Bone marrow (tissue), 2 donors: ENCODE measurements at regions not wholly inside any gene's neighbourhood (a gene's known extent, or its start where the extent isn't known, plus 50 kb on each side); places are given as distances from the start of the nearest gene placed in this dataset.

Experiments
- DNase-seq, 2 donors: peaks; one replicate each; lab custom pipeline; 2025; lab: John Stamatoyannopoulos, UW

DNA sequence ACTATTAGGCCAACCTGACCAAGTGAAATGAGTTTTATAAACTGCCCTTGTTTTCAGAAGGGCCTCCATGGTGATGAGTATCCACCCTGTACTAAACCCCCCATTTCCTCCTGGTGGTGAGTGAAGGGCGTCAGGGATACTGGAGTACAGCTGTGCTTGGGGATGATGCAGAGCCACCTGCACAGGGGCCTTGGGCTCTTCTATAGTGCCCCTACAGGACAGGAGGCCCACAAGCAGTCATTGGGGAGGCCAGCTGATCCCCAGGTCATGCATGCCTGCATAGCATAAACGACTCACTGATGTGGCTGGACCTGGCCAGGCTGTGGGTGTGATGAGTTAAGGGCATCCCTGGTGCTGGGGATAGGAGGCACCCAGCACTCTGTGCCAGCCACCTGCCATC, 114.1 kb upstream of the CELF2 start:
- no peak for DNase-seq

DNA sequence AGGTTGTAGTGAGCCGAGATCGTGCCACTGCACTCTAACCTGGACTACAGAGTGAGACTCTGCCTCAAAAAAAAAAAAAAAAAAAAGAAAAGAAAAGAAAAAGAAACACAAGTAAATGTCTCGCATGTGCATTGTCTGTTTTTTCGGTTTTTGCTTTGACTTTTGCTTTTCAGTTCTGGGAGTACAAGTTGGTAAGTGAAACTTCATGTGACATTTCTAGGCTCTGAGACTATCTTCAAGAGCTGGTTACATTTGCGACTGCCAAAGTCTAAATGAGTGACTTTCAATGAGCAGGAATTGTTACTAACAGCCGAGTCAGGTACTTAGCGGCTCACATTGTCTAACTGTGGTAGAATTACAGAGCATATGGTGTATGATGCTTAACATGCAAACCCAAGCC, 107.0 kb upstream of the CELF2 start:
- DNase-seq, result no peak

DNA sequence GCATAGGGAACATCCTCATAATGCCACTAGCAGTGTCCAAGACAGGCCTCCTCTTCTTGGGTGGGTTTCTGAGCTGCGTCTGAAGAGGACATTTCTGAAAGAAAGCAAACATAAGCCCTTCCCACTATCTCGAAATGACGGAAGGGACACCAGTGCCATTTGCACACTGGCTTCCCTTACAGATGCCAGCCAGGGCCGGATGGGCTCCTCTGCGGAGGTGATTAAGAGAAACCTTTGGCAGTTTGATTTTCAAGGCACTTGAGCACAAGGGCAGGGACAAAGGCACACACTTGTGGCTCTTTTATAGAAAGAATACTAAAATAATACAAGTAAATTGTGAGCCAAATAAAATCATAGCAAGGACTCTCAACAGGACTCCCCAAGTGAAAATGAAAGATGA, 106.6 kb upstream of the CELF2 start:
- no peak for DNase-seq

DNA sequence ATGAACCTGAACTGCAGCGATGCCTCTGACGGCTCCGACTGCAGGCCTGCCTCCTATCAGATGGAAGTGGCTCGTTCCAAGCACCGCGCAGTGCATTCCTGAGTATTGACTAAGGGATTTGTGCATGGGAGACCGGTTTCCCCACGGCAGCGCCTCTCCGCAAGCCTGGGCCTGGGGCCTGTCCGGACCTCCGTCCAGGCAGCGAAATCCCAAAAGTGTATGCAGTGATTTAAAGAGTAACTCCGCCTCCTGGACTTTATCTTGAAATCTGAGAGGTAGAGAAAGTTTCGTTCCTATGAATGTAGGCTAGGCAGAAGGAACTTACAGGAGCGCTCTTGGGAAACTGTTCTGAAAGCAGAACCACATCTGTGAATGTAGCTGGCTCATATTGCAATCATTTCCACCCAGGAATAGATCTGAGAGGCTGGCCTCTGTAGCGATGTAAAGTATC, 106.2 kb upstream of the CELF2 start:
- no peak for DNase-seq

DNA sequence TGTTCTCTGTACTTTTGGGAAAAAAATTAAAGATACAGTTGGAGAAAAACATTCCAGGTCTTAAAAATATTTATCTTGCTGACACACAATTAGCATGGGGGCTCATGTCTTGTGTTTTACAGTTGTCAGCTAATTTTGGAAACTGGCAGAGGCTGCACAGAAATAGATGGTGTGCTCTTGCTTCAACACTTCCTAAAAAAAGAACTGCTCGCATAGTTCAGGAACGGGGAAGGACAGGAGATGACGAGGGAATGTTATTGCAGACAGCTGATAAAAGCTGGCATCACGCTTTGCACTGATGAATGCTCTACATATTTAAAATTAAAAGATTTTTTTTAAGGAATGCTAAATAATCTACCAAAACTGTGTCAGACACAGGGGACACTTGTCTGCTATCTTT, 103.5 kb upstream of the CELF2 start:
- no peak for DNase-seq

DNA sequence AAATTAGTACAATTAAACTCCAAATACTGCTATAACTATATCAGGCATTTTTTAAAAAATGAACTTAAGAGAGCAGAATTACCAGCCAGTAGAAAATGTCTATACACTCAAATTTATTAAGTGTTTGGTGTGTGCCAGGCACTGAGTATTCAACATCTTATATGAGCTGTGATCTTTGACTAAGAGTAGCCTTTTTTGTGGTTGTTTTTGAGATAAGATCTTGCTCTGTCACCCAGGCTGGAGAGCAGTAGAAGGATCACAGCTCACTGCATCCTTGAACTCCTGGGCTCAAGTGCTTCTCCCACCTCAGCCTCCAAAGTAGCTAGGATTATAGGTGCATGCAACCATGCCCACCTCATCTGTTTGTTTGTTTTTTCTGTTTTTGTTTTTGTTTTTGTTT, 102.5 kb upstream of the CELF2 start:
- no peak for DNase-seq

DNA sequence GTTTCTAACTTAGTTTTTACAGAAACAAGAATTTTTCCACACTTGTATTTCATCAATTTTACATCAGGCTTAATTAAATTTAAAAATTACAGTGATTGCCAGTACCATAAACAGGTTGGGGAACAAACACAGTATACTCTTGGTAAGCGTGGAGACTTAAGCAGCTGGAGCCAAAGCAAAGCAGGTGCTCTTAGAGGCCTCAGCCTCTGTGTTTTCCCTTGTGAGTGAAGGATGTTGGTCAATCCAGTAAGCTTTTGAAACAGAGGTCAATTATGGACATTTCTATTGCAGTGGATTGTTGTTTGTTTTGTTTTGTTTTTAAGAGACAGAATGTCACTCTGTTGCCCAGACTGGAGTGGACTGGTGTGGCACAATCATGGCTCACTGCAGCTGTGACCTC, 100.6 kb upstream of the CELF2 start:
- DNase-seq, result no peak

DNA sequence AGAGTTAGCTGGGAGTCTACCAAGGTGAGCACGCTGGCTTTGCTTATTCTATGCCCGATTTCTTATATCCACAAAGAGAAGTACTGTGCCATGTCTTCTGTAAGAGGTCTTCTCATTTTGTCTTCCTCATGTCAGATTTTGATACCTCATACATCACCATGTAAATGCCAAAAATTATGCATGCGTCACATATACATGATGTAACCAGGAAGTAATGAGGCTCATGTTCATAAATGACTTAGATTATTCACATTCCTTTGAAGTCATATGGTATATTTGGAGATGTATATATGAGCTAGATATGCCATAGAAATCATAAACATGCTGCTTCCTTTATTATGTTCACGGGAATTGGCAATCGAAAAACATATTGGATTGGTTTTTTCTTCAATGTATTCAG, 97.7 kb upstream of the CELF2 start:
- no peak for DNase-seq

DNA sequence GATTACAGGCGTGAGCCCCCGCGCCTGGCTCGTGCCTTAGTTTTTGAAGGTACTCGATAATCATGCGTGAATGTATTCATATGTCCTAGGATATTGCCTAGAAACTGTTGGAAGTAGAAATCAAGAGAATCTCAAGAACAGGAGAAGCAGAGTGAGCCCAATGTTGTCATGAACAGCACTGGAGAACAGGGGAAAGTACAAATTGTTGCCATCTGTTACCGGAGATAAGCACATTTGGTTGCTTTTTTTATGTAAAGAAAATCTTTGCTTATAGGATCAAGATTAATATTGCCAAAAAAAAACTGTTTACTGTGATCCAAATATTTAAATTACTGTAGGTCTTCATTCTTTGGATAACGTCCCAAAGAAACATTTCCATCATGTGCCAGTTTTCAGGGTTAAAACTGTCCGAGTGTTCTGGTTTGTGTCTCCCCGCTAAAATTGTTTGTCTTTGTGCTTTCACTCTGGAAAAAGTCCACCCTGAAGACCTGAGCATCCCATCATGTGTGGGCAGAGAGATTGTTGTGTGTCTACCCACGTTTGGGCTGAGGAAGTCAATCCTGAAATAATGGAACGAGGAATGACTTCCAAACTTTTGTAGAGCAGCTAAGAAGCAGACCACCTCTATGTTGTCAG, 95.7 kb upstream of the CELF2 start:
- DNase-seq, result no peak

DNA sequence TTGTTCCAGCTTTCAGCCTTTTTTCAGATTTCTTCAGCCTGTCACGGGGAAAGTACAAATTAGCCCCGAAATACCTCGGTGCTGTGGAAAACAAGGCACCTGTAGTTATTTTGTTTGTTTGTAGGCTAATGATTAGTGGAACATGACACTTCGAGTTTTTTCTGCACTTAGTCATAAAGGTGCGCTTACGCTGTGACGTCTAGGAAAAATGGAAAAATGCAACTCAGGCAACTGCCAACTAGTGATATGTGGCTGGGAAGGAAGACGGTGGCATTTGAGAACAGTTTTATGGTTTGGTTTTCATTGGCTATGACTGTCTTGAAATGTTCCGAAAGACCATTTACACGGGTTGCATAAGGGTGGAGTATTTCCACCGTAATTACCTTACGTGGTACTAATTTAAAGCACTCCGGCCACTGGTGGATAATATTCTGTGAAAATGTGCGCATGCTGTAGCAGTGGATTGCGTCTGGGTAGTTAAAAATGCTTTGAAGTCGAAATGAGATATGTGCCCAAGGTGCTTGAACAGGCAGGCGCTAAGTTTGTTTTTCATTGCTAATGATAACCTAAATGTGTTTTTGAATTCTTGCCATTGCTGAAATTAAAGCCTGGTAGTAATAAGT, 94.5 kb upstream of the CELF2 start:
- DNase-seq, result no peak

DNA sequence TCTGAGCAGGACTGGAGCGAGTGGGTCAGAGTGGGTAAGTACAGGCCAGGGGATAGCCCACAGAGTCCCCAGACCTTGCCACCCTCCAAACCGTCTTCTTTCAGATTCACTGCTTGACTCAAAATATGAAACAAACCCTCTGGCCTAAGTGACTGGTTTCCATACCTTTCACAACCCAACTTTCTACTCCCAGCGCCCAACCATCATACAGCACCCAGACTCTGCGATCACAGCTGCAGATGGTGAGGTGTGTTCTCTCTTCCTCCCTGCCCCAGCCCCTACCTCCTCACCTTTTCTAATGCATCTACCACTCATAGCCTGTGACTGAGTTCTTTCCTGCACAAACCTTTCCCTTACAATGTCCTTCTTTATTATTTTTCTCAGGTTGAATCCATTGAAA, 92.0 kb upstream of the CELF2 start:
- no peak for DNase-seq

DNA sequence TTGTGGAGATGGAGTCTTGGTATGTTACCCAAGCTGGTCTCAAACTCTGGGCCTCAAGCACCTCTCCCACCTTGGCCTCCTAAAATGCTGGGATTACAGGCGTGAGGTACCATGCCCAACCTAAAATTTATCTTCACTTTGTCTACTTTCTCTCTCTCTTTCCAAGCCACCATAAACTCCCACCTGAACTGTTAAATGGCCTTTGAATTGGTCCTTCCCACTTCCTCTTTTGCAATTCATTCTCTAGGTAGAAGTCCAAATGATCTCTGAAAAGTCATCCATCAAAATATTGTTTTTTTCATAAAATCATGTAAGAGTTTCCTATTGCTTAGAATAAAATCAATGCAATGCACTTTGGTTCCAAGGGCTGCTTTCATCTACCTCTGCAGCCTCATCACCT, 90.1 kb upstream of the CELF2 start:
- DNase-seq, result no peak

DNA sequence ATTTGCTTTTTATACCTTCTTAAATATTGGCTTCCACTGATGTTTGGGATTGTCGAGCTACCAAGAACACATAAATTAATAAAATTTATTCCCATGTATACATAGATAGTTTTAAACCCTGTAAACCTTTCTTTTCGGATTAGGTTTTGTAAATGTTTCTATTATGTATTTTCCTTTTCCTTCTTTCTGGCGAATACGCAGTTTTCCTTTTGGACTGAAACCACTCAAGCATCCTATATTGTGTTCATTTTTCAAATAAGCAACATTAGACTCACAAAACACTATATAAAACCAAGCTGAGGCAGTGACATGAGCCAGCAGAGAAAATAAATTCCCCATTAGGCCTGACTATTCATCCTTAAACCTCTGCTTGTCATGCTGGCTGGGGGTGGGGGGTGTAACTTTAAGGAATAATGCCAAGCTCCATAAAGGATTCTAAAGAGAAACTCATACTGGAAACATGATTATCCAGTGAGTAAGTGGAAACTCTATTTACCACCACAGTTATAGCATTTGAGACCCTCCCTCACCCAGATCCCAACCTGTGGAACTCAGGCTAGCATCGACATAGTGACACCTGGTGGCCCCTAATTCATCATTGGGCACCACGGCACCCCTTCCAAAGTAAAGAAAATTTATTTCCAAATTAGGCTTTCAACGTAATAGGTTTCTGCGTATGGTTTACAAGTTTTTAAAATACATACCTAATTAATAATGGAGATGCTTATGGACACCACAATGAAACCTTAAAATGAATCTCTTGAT, 86.5 kb upstream of the CELF2 start:
- no peak for DNase-seq

DNA sequence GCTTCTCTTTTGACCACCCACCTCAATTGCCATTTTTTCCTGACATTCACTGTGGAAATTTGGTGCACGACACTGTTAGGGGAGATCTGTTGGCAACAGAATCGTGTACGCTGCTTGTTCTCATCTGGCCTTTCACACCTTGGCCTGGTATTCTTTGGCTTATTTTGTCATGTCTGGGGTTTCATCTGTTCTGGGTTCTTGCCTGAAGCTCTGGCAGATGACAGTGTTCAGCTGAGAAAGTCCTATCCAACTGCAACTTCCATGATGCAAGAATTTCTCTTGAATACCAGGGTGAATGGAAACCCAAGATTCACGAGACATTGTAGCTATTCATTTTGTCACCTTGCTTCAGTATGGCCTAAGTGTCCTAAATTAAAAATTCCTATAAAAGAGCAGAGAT, 82.6 kb upstream of the CELF2 start:
- no peak for DNase-seq

DNA sequence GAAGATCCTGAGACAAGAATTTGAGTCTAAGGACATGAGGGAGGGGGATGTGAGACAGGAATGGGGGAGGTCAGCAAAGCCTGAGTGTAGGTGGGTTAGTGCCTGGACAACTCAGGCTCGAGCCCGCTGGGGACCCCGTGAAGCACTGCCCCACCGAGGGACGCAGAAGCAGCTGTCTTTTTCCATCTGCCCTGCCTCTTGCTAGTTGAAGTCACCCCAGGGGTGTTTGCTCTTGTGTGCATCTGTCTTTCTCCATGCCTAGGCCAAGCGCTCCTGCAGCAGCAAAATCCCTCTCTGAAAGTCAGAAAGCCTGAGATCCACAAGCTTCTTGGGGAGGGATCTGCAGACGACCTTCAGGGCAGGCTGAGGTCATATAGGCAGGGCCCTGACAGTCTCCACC, 79.0 kb upstream of the CELF2 start:
- DNase-seq, result no peak

DNA sequence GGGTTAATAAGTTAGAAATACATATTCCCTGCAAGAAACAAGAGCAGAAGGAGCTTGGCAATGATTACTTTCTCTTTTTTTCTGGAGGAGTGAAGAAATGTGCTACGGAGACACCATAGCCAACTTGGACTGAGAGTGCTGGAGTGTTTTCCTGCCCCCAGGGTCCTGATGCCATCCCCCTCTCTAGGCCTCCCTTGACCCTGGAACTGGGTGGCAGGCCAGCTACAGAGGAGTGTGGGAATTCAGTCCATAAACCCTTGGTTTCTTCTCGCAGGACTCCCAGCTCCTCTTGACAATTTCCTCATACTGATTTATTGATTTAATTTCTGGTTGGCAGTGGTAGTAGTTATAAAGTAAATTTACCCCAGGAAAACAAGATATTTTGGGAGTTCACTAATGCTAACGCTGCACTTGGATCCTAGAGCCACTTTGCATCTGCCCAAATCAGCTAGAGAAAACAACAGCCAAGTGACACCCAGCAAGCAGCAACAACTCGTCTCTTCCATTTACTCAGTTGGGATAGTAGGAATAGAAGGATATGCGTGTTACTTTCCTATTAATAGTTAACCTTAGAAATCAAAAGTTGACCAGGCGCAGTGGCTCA, 76.4 kb upstream of the CELF2 start:
- no peak for DNase-seq

DNA sequence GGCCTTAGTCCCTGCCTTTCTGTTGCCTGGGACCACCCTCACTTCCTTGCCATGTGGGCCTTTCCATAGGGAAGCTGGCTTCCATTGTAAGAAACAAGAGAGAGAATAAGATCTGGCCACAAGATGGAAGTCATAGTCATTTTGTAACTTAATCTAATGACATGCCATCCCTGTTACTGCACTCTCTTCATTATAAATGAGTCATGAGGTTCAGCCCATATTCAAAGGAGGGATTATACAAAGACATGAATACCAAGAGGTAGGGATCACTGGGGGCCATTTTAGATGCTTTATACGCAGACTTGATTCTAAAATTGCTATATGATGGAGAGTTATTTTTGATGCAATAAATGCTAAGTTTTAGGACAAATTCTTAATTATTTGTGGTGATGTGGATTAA, 75.2 kb upstream of the CELF2 start:
- no peak for DNase-seq

DNA sequence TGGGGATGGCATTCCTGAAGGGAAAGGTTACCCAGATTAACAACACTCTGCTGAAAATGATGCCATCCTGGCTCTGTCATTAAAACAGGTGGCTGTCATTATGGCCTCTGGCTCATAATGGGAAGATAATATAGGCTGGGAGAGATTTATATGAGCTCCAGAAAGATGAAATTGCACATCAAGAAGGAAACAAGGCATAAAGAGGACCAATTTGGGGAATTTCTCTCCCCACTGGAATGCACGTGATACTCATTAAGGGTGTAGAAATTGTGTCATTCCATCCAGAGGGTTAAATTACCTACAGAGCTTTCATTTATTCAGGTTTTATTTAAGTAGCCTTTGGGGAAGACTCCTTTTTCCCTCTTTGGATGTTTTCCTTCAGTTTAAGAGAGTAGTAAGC, 71.6 kb upstream of the CELF2 start:
- DNase-seq, result no peak

DNA sequence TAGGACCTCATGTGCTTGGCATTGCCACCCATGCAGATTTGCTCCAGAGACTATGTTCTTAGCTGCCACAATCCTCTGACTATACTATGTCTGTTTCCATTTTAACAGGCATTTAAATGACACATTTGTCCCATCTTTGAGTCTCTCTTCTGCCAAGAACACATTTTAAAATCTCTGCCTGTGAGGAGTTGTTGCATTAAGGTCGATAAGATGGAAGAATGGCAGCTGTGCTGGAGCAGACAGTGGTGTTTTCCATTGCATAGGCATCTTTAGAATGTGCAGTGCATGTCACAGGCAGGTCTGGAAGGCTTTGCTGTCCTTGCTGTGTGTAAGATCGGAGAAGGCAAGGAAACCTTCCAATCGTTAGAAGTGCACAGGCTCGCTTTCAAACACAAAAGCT, 70.9 kb upstream of the CELF2 start:
- DNase-seq, result no peak

DNA sequence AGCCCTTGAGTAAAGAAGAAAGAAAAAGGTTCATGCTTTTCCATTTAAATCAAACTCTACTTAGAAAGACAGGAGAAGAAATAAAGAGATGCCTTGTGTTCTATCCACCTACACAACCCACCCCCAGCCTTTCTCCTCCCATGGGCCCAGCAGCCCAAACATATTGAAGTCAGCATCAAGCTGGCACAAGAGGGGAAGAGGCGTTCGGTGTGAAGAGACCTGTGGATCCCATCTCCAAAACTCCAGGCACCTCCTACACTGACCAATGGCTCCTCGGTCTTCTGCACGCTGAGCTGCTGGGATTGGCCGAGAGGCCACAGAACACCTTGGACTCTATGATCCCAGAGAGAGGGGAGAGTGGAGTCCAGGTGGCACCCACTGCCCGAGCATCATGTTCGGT, 66.0 kb upstream of the CELF2 start:
- no peak for DNase-seq

DNA sequence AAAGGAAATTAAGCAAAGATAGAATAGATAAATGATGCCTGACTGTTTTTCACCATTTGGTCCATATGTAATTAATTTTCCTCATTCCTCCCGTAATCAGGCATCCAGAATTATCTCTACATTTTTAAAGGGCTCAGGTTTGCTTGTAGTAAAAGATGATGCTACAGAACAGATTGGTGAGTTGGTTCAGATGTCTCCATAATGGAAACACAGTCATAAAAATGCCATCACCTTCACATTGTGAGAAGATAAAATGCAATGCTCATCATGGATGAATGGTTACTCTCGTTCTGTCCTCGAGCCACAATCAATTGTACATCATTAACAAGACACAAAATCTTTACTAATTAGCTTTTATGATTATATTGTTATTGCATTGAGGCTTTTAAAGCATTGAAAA, 64.9 kb upstream of the CELF2 start:
- no peak for DNase-seq

DNA sequence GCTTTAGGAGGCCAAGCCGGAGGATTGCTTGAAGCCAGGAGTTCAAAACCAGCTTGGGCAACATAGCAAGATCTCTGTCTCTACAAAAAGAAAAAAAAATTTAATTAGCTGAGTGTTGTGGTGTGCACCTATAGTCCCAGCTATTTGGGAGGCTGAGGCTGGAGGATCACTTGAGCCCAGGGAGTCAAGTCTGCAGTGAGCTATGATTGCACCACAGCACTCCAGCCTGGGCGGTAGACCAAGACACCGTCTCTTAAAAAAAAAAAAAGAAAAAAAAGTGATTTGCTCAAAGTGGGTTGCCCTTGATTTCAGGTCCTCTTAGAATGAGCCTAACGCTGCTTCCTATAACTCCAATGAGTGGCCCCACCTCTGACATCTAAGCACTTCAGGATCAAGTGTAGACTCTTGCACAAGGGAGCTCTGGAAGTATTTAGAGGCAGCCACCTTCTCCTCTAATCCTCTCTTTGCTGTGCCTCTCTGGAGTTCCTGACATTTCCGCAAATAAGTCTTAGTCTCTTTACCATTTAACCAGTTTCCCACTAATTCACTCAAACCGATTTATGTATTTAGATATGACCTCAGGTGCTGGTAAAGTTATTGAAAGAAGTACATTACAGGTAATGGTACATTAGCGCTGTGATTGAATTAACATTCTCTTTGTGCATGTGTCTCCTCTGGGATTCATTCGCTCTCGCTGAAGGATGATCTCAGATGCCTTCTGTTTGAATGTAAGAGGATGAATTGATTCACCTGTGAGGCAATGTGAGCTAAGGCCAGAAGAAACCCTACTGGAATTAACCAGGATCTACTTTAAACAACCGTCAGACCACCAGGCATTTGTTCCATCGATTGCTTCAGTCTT, 60.8 kb upstream of the CELF2 start:
- no peak for DNase-seq
